Natural killer cell (primary cell): ENCODE measurements at regions not wholly inside any gene's neighbourhood (a gene's known extent, or its start where the extent isn't known, plus 50 kb on each side); places are given as distances from the start of the nearest gene placed in this dataset.

Experiments
- ATAC-seq, 3 donors: fragments of 150-1000 bp in 2 of 3; fragments of 200-7000 bp in 1 of 3; cut with Tn5 transposase; 1 replicate in 1 of 3; 2 replicates in 2 of 3; pipeline ENCODE4 v1.10.0; 2021; ENCODE audit warnings: mild to moderate bottlenecking in 2 of 3, moderate library complexity in 2 of 3
- DNase-seq, 2 donors: peaks; one replicate each; pipeline versions ENCODE4 v3.0.0 to v3.0.0-alpha.2; 2013 to 2021; ENCODE audit warnings: mixed read lengths in 1 of 2
- H3K27ac ChIP-seq: one replicate; pipeline ENCODE4 v1.5.1; 2013; ENCODE audit warnings: mild to moderate bottlenecking, low read length
- H3K27me3 ChIP-seq: one replicate; pipeline ENCODE4 v1.6.1; 2013; ENCODE audit warnings: low read length; ENCODE audit not compliant: control insufficient read depth, insufficient read depth
- H3K36me3 ChIP-seq: one replicate; pipeline ENCODE4 v1.6.1; 2013; ENCODE audit warnings: low read length; ENCODE audit not compliant: control insufficient read depth, insufficient read depth
- H3K4me1 ChIP-seq: one replicate; pipeline ENCODE4 v1.6.1; 2013; ENCODE audit warnings: low read length; ENCODE audit not compliant: control insufficient read depth, insufficient read depth
- H3K4me3 ChIP-seq: one replicate; pipeline ENCODE4 v1.5.1; 2013; ENCODE audit warnings: low read length
- H3K9me3 ChIP-seq: one replicate; pipeline ENCODE4 v1.6.1; 2013; ENCODE audit warnings: low read length; ENCODE audit not compliant: control insufficient read depth, insufficient read depth
- H3K27ac Mint-ChIP-seq, 2 donors: one replicate each; pipeline ENCODE4 v1.8.0; 2022; ENCODE audit warnings: mild to moderate bottlenecking in 2 of 2, mixed read lengths in 2 of 2, moderate library complexity in 1 of 2
- H3K27me3 Mint-ChIP-seq, 2 donors: one replicate each; pipeline ENCODE4 v1.8.0; 2022; ENCODE audit warnings: low read depth in 2 of 2, mixed read lengths in 2 of 2
- H3K36me3 Mint-ChIP-seq: one replicate; pipeline ENCODE4 v1.8.0; 2022; ENCODE audit warnings: mixed read lengths
- H3K4me1 Mint-ChIP-seq, 2 donors: one replicate each; pipeline ENCODE4 v1.8.0; 2022; ENCODE audit warnings: mixed read lengths in 2 of 2
- H3K4me3 Mint-ChIP-seq: one replicate; pipeline ENCODE4 v1.8.0; 2022; ENCODE audit warnings: mild to moderate bottlenecking, moderate library complexity, mixed read lengths
- H3K9me3 Mint-ChIP-seq, 2 donors: one replicate each; pipeline ENCODE4 v1.8.0; 2022; ENCODE audit warnings: mixed read lengths in 2 of 2
- WGBS: methylation state at CpG from one replicate; pipeline ENCODE4 v1.1.7; 2013; ENCODE audit warnings: missing lambda C conversion rate; ENCODE audit not compliant: insufficient coverage; 5-methylcytosine and 5-hydroxymethylcytosine counted together
- intact Hi-C: fragments of 100-400 bp; cut with micrococcal nuclease; formaldehyde crosslinking; loops from one replicate; pipeline ENCODE4 v1.14.2; 2022
- TF ChIP-seq, protein P1 (sequence below): fragments of 200-600 bp; IDR thresholded peaks from one replicate; pipeline ENCODE4 v1.8.0; 2022; ENCODE audit warnings: antibody characterized with exemption

DNA sequence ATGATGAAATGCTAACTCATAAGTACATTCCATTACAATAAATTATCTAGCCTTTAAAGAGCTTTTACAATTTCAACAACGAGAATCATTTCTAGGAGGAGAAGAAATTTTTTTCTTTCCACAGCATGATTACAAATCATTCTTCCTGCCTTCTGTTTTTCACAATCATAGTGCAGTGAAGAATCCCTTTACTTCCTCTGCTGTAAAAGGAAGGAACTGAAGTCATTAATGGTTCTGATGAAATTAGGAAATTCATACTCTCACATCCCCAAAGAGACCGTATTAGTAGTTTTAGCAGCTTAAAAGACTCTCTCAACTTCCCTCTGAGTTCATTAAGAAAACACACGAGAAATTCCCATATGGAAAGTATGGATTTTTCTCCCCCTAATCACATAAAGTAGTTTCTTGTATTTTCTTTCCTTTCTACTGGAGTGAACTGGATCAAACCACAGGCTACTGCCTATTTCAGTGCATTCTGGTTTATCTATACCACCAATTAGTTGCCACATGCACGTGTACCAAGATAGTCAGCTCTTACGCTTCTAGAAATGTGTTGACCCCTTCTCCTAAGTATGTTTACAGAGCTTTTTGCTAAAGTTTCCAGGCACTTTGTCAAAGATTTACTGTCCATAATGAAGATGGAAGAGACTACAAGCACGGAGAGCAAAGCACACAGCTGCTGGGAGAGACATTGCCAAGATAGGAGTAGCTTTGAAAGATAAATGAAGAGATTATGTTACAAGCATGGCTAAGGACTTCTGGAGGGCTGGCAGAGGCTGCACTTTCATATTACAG is 58.9 kb upstream of the KITLG start:
- no peaks in the 10 kb centered on the region for H3K36me3 ChIP-seq
- WGBS: 72% methylated on average over 3 of the region's 6 CpGs
- no peak overlapping the region for H3K27ac ChIP-seq
- Mint-ChIP-seq H3K4me1 (no peaks in the 10 kb centered on the region), H3K27ac (no peak overlapping the region), H3K27me3 (no peaks in the 10 kb centered on the region), H3K4me3 (no peak overlapping the region), H3K36me3 (no peaks in the 10 kb centered on the region), H3K9me3 (peaks cover 3 to 4% of the 10 kb centered on the region in 2 donors)
- TF ChIP-seq, protein P1, sequence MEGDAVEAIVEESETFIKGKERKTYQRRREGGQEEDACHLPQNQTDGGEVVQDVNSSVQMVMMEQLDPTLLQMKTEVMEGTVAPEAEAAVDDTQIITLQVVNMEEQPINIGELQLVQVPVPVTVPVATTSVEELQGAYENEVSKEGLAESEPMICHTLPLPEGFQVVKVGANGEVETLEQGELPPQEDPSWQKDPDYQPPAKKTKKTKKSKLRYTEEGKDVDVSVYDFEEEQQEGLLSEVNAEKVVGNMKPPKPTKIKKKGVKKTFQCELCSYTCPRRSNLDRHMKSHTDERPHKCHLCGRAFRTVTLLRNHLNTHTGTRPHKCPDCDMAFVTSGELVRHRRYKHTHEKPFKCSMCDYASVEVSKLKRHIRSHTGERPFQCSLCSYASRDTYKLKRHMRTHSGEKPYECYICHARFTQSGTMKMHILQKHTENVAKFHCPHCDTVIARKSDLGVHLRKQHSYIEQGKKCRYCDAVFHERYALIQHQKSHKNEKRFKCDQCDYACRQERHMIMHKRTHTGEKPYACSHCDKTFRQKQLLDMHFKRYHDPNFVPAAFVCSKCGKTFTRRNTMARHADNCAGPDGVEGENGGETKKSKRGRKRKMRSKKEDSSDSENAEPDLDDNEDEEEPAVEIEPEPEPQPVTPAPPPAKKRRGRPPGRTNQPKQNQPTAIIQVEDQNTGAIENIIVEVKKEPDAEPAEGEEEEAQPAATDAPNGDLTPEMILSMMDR: no peak
- no peaks in the 10 kb centered on the region for H3K27me3 ChIP-seq
- intact Hi-C loops: no loop called here
- H3K4me1 ChIP-seq: no peaks in the 10 kb centered on the region
- H3K4me3 ChIP-seq: no peak overlapping the region
- ATAC-seq (no peak), DNase-seq (no peak)
- H3K9me3 ChIP-seq: no peaks in the 10 kb centered on the region

DNA sequence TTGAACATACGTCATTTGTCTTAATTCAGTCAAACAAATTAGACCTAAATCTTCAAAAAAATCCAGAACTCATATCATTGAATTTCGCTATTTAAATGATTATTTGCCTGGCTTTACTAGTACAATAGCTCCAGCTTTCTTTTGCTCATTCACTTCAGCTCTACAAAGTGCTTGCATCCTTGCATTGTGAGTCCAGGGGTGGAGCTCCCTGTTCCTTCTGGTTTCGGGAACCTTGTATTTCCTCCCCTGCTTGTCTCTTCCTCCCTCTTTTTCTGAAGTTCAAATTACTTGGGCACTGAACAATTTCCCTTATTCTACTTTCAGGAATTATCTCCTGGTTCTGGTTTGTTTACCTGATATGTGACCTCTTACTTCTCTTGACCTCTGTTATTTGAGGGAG is 58.1 kb upstream of the KITLG start:
- no peak for ATAC-seq

DNA sequence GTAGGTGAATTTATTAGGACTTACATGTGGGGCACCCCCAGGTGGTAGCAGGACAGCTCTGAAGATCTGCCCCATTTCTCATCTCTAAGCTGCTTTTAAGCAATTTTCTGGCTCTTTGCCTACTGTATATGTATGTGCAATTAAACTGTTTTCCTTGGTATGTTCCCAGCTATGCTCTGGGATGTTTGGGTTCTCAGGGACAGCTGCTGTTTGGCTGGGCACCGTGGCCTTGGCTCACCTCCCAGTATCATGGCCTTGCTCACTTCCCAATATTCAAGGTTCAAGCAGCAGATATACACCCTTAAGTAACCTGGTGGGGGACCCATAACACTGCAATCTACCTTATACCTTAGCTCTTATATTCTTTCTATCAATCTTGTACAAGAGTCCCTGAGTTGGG is 53.7 kb upstream of the KITLG start:
- Mint-ChIP-seq H3K27me3 (no peaks in the 10 kb centered on the region), H3K9me3 (peaks cover 6 to 7% of the 10 kb centered on the region in 2 donors), H3K4me3 (no peak overlapping the region), H3K4me1 (no peaks in the 10 kb centered on the region), H3K36me3 (no peaks in the 10 kb centered on the region), H3K27ac (no peak overlapping the region)
- ATAC-seq (no peak), DNase-seq (no peak)
- H3K9me3 ChIP-seq: no peaks in the 10 kb centered on the region
- no peak overlapping the region for H3K27ac ChIP-seq
- intact Hi-C loops: no loop called here
- H3K4me1 ChIP-seq: no peaks in the 10 kb centered on the region
- no peak overlapping the region for H3K4me3 ChIP-seq
- TF ChIP-seq, protein P1: no peak
- H3K36me3 ChIP-seq: no peaks in the 10 kb centered on the region
- WGBS: 84% methylated on average over 1 of the region's 1 CpG
- no peaks in the 10 kb centered on the region for H3K27me3 ChIP-seq

More for the DNA sequence above, 58.1 kb upstream of the KITLG start:
- Histone ChIP-seq H3K4me3 (no peak overlapping the region), H3K27ac (no peak overlapping the region), H3K9me3 (no peaks in the 10 kb centered on the region), H3K36me3 (no peaks in the 10 kb centered on the region), H3K27me3 (no peaks in the 10 kb centered on the region), H3K4me1 (no peaks in the 10 kb centered on the region)
- Mint-ChIP-seq H3K27me3 (no peaks in the 10 kb centered on the region), H3K36me3 (no peaks in the 10 kb centered on the region), H3K4me3 (no peak overlapping the region), H3K27ac (no peak overlapping the region), H3K4me1 (no peaks in the 10 kb centered on the region), H3K9me3 (peaks cover 3 to 4% of the 10 kb centered on the region in 2 donors)
- DNase-seq: no peak
- TF ChIP-seq, protein P1: no peak
- WGBS: 70% methylated on average over 2 of the region's 3 CpGs
- intact Hi-C loops: no loop called here

GRCh38 chr12:88633312-88633711 is 53.0 kb upstream of the KITLG start:
- Histone ChIP-seq H3K4me1 (no peaks in the 10 kb centered on the region), H3K27me3 (no peaks in the 10 kb centered on the region), H3K9me3 (no peaks in the 10 kb centered on the region), H3K4me3 (no peak overlapping the region), H3K27ac (no peak overlapping the region), H3K36me3 (no peaks in the 10 kb centered on the region)
- no peaks in the 10 kb centered on the region for H3K36me3 Mint-ChIP-seq
- TF ChIP-seq, protein P1: no peak
- no peak overlapping the region for H3K27ac Mint-ChIP-seq
- peaks cover 6 to 9% of the 10 kb centered on the region in 2 donors for H3K9me3 Mint-ChIP-seq
- ATAC-seq (no peak), DNase-seq (no peak)
- no peaks in the 10 kb centered on the region for H3K27me3 Mint-ChIP-seq
- no peak overlapping the region for H3K4me3 Mint-ChIP-seq
- intact Hi-C loops: no loop called here
- no peaks in the 10 kb centered on the region for H3K4me1 Mint-ChIP-seq
- no CpG with 5 or more reads among the region's 1 CpG for WGBS
